GM23338 (cell line): ENCODE measurements at regions not wholly inside any gene's neighbourhood (a gene's known extent, or its start where the extent isn't known, plus 50 kb on each side); places are given as distances from the start of the nearest gene placed in this dataset.

Experiments used
- ATAC-seq: fragments of 200-7000 bp; cut with Tn5 transposase; 3 replicates; pipeline ENCODE4 v1.9.1; 2020
- DNase-seq: peaks from one replicate; pipeline ENCODE4 v3.0.0-alpha.2; 2015; ENCODE audit warnings: low spot score
- H2AFZ ChIP-seq: fragments of 200-600 bp; sonication (generic); 2 replicates; pipeline ENCODE4 v1.8.0; 2016; ENCODE audit warnings: antibody characterized with exemption, mild to moderate bottlenecking, moderate library complexity
- H3F3A ChIP-seq: fragments of 200-600 bp; sonication (generic); replicated peaks from 2 replicates; pipeline ENCODE4 v1.8.0; 2017; ENCODE audit warnings: antibody characterized with exemption, mixed run types, low read depth
- H3K27ac ChIP-seq: fragments of 200-600 bp; sonication (generic); 2 replicates; pipeline ENCODE4 v1.6.1; 2016; ENCODE audit warnings: low read depth
- H3K27me3 ChIP-seq: fragments of 200-600 bp; sonication (generic); 2 replicates; pipeline ENCODE4 v1.8.0; 2016; ENCODE audit warnings: mild to moderate bottlenecking, mixed run types, moderate library complexity; ENCODE audit not compliant: insufficient read depth
- H3K36me3 ChIP-seq: fragments of 200-600 bp; sonication (generic); 2 replicates; pipeline ENCODE4 v1.8.0; 2016; ENCODE audit warnings: mild to moderate bottlenecking; ENCODE audit not compliant: insufficient read depth
- H3K4me1 ChIP-seq: fragments of 200-600 bp; sonication (generic); 2 replicates; pipeline ENCODE4 v1.8.0; 2016; ENCODE audit warnings: mild to moderate bottlenecking, moderate library complexity; ENCODE audit not compliant: insufficient read depth
- H3K4me2 ChIP-seq: fragments of 200-600 bp; sonication (generic); 2 replicates; pipeline ENCODE4 v1.7.1; 2017; ENCODE audit warnings: mixed run types
- H3K4me3 ChIP-seq: fragments of 200-600 bp; sonication (generic); 2 replicates; pipeline ENCODE4 v1.6.1; 2016; ENCODE audit warnings: mixed run types
- H3K79me2 ChIP-seq: fragments of 200-600 bp; sonication (generic); replicated peaks from 2 replicates; pipeline ENCODE4 v1.8.0; 2017; ENCODE audit warnings: mild to moderate bottlenecking; ENCODE audit not compliant: insufficient read depth
- H3K9me2 ChIP-seq: fragments of 200-600 bp; sonication (generic); 2 replicates; pipeline ENCODE4 v1.8.0; 2017; ENCODE audit not compliant: insufficient read depth
- H4K20me1 ChIP-seq: fragments of 200-600 bp; sonication (generic); replicated peaks from 2 replicates; pipeline ENCODE4 v1.8.0; 2017; ENCODE audit warnings: mild to moderate bottlenecking; ENCODE audit not compliant: insufficient read depth
- H3K27ac Mint-ChIP-seq: 2 replicates; pipeline ENCODE4 v1.8.0; 2020; ENCODE audit warnings: inconsistent platforms, mild to moderate bottlenecking, moderate library complexity, mixed read lengths
- H3K27me3 Mint-ChIP-seq: 3 replicates; pipeline ENCODE4 v1.8.0; 2022; ENCODE audit warnings: low read depth, mild to moderate bottlenecking, moderate library complexity, mixed read lengths, inconsistent platforms; ENCODE audit not compliant: insufficient read depth, poor library complexity
- H3K36me3 Mint-ChIP-seq: 3 replicates; pipeline ENCODE4 v1.8.0; 2021; ENCODE audit warnings: low read depth, mild to moderate bottlenecking, inconsistent platforms, moderate library complexity, mixed read lengths
- H3K4me1 Mint-ChIP-seq: 3 replicates; pipeline ENCODE4 v1.8.0; 2020; ENCODE audit warnings: mild to moderate bottlenecking, inconsistent platforms, mixed read lengths
- H3K4me3 Mint-ChIP-seq: 3 replicates; pipeline ENCODE4 v1.8.0; 2021; ENCODE audit warnings: moderate library complexity, mild to moderate bottlenecking, inconsistent platforms, mixed read lengths
- H3K9me3 Mint-ChIP-seq: 3 replicates; pipeline ENCODE4 v1.8.0; 2020; ENCODE audit warnings: moderate library complexity, mild to moderate bottlenecking, inconsistent platforms, mixed read lengths
- CREB1 ChIP-seq: fragments of 250-450 bp; sonication (Bioruptor Pico); IDR thresholded peaks from 2 replicates; pipeline ENCODE4 v1.5.0; 2020; ENCODE audit warnings: low read depth, mild to moderate bottlenecking, moderate library complexity
- CTCF ChIP-seq, 2 experiments: fragments of 200-600 bp in 1 of 2; sonication (generic) in 1 of 2; conservative IDR thresholded peaks; 2 replicates each; pipeline versions ENCODE4 v1.5.1 to v1.6.1; 2016 to 2017; ENCODE audit warnings: antibody characterized with exemption in 2 of 2, low read depth in 2 of 2, mild to moderate bottlenecking in 2 of 2, moderate library complexity in 1 of 2
- ETS1 ChIP-seq: IDR thresholded peaks from 2 replicates; pipeline ENCODE4 v1.6.1; 2016; ENCODE audit warnings: antibody characterized with exemption
- EZH2 ChIP-seq: fragments of 200-600 bp; sonication (generic); IDR thresholded peaks from one replicate; pipeline ENCODE4 v1.8.0; 2017; ENCODE audit warnings: antibody characterized with exemption, mild to moderate bottlenecking, low read depth; ENCODE audit not compliant: unreplicated experiment
- EZH2phosphoT487 ChIP-seq: fragments of 200-600 bp; sonication (generic); IDR thresholded peaks from one replicate; pipeline ENCODE4 v1.8.1; 2018; ENCODE audit warnings: antibody characterized with exemption; ENCODE audit not compliant: unreplicated experiment
- JUNB ChIP-seq: IDR thresholded peaks from one replicate; pipeline ENCODE4 v1.6.1; 2016; ENCODE audit warnings: antibody characterized with exemption; ENCODE audit not compliant: unreplicated experiment
- NANOG ChIP-seq: IDR thresholded peaks from 2 replicates; pipeline ENCODE4 v1.6.1; 2016; ENCODE audit warnings: antibody characterized with exemption, borderline replicate concordance
- POLR2AphosphoS5 ChIP-seq: IDR thresholded peaks from 2 replicates; pipeline ENCODE4 v1.6.1; 2016; ENCODE audit warnings: antibody characterized with exemption, low read depth
- REST ChIP-seq: IDR thresholded peaks from one replicate; pipeline ENCODE4 v1.6.1; 2018; ENCODE audit warnings: antibody characterized with exemption; ENCODE audit not compliant: unreplicated experiment
- STAT1 ChIP-seq: IDR thresholded peaks from one replicate; pipeline ENCODE4 v1.6.1; 2016; ENCODE audit warnings: antibody characterized with exemption; ENCODE audit not compliant: unreplicated experiment
- ZNF114 ChIP-seq: fragments of 250-450 bp; sonication (Bioruptor Pico); IDR thresholded peaks from 2 replicates; pipeline ENCODE4 v1.5.0; 2020; ENCODE audit warnings: mild to moderate bottlenecking, moderate library complexity
- ZNF331 ChIP-seq: fragments of 250-450 bp; sonication (Bioruptor Pico); IDR thresholded peaks from 2 replicates; pipeline ENCODE4 v1.5.0; 2020; ENCODE audit warnings: low read depth, mild to moderate bottlenecking, moderate library complexity
- ZNF462 ChIP-seq: fragments of 250-450 bp; sonication (Bioruptor Pico); IDR thresholded peaks from 2 replicates; pipeline ENCODE4 v1.5.0; 2020; ENCODE audit warnings: mild to moderate bottlenecking, moderate library complexity

- Histone ChIP-seq H3K27ac (no peak overlapping the region), H3F3A (no peaks in the 10 kb centered on the region), H3K4me2 (no peak overlapping the region), H4K20me1 (no peaks in the 10 kb centered on the region), H3K79me2 (no peaks in the 10 kb centered on the region), H3K4me3 (no peak overlapping the region), H3K4me1 (no peaks in the 10 kb centered on the region), H2AFZ (no peak overlapping the region), H3K27me3 (no peaks in the 10 kb centered on the region), H3K36me3 (no peaks in the 10 kb centered on the region), H3K9me2 (peaks cover 5% of the 10 kb centered on the region)
- H3K4me3 Mint-ChIP-seq = no peak overlapping the region
- no peak overlapping the region for H3K27ac Mint-ChIP-seq
- H3K4me1 Mint-ChIP-seq = no peaks in the 10 kb centered on the region
- ATAC-seq (no peak), DNase-seq (no peak)
- no peaks in the 10 kb centered on the region for H3K27me3 Mint-ChIP-seq
- H3K9me3 Mint-ChIP-seq = peaks cover 5% of the 10 kb centered on the region; the same call in 2 of the 3 replicates
- TF ChIP-seq NANOG (no peak), REST (no peak), CREB1 (CRISPR knock-in tag) (no peak), STAT1 (no peak), POLR2AphosphoS5 (no peak), CTCF (conservative IDR thresholded peaks at IDR 0.05; ENCODE audit: low read depth in 2 of 2) (no peak), ZNF331 (CRISPR knock-in tag) (no peak), EZH2 (no peak), EZH2phosphoT487 (no peak), ZNF114 (CRISPR knock-in tag) (no peak), ZNF462 (CRISPR knock-in tag) (no peak), ETS1 (no peak), JUNB (no peak)
- no peaks in the 10 kb centered on the region for H3K36me3 Mint-ChIP-seq
These were observed 333.7 kb downstream of the HLX start for GRCh38 chr1:221212926-221213325.
